Mucosa of descending colon (tissue), 3 donors: ENCODE measurements at regions not wholly inside any gene's neighbourhood (a gene's known extent, or its start where the extent isn't known, plus 50 kb on each side); places are given as distances from the start of the nearest gene placed in this dataset.

Source experiments
- ATAC-seq: fragments of 200-7000 bp; cut with Tn5 transposase; one replicate; pipeline ENCODE4 v1.9.1; 2020; ENCODE audit warnings: mild to moderate bottlenecking, moderate library complexity
- DNase-seq, 3 donors: peaks; one replicate each; pipeline ENCODE4 v3.0.0-alpha.2; 2020
- H3K36me3 ChIP-seq: fragments of 200-600 bp; one replicate; pipeline ENCODE4 v1.8.0; 2021; ENCODE audit warnings: low read depth, mild to moderate bottlenecking
- H3K4me1 ChIP-seq: fragments of 200-600 bp; one replicate; pipeline ENCODE4 v1.8.0; 2021; ENCODE audit warnings: low read depth, mild to moderate bottlenecking
- H3K4me3 ChIP-seq: fragments of 200-600 bp; one replicate; pipeline ENCODE4 v1.8.0; 2021; ENCODE audit warnings: mild to moderate bottlenecking
- H3K9me3 ChIP-seq: fragments of 200-600 bp; one replicate; pipeline ENCODE4 v1.8.0; 2021; ENCODE audit warnings: mild to moderate bottlenecking
- intact Hi-C, 2 donors: fragments of 100-400 bp; cut with DNase I in 1 of 2; cut with micrococcal nuclease in 1 of 2; formaldehyde crosslinking; loops; one replicate each; pipeline versions ENCODE4 v1.11.0 to v1.11.1; 2022; cut with DNase I, micrococcal nuclease
- TF ChIP-seq, protein P1 (sequence below): fragments of 200-600 bp; IDR thresholded peaks from one replicate; pipeline ENCODE4 v1.8.0; 2022; ENCODE audit warnings: antibody characterized with exemption, mild to moderate bottlenecking
- donor health status: DM: no; HTN: no; CAD: no; lungs with moderate emphysema.
- donor health status: DM: no; HTN: no; CAD: no.
- donor health status: DM: no; HTN: yes; CAD: no.

DNA sequence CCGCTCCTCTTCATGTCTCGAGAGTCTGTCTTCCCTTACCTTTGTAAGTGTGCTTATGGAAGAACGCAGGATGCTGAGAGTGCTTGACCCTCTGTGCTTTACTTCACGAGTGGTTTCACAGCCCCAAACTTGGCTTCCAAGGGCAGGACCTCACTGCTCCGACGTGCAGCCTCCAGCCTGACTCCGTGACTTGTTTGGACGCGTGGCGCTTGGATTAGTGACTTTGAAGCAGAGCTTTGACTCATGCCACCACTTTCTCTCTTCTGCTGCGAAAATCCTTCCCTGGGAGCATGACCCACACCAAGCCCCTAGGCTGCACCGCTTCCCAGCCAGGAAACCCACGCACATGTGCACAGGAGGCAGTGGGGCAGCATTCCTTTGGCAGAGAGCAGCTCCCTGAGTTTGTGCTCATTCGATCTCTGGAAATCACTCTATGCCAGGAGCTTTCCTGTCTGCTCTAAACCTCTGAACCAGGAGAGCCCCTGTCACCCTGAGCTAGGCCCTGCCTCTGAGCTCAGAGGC, 207.8 kb upstream of the HS6ST1 start:
- intact Hi-C loops = no loop called here

DNA sequence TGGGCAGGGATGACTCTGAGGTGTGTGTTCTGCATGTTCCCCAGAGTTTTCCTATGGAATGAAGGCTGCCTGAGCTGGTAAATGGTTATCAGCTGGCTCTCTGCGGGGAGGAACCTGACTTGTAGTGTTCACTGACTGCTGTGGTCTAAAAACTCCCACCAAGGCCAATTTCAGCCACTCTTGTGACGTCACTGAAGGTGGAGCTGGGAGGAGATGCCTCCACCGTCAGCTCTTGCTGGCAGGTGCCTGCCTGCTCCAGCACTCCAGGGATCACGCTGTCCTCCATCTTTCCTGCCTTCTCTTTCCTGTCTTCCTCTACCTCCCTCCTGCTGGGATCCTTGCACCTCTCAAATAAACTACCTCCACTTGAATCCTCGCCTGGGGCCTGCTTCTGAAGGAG, 209.5 kb upstream of the HS6ST1 start:
- intact Hi-C loops = no loop called here
- ATAC-seq = no peak
- TF ChIP-seq, protein P1, sequence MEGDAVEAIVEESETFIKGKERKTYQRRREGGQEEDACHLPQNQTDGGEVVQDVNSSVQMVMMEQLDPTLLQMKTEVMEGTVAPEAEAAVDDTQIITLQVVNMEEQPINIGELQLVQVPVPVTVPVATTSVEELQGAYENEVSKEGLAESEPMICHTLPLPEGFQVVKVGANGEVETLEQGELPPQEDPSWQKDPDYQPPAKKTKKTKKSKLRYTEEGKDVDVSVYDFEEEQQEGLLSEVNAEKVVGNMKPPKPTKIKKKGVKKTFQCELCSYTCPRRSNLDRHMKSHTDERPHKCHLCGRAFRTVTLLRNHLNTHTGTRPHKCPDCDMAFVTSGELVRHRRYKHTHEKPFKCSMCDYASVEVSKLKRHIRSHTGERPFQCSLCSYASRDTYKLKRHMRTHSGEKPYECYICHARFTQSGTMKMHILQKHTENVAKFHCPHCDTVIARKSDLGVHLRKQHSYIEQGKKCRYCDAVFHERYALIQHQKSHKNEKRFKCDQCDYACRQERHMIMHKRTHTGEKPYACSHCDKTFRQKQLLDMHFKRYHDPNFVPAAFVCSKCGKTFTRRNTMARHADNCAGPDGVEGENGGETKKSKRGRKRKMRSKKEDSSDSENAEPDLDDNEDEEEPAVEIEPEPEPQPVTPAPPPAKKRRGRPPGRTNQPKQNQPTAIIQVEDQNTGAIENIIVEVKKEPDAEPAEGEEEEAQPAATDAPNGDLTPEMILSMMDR = no peak
- no peaks in the 10 kb centered on the region for H3K9me3 ChIP-seq
- no peak for DNase-seq
- H3K4me3 ChIP-seq = no peak overlapping the region
- H3K36me3 ChIP-seq = no peaks in the 10 kb centered on the region
- no peaks in the 10 kb centered on the region for H3K4me1 ChIP-seq

More for the DNA sequence above, 207.8 kb upstream of the HS6ST1 start:
- no peak for DNase-seq
- Histone ChIP-seq H3K4me1 (no peaks in the 10 kb centered on the region), H3K4me3 (no peak overlapping the region), H3K36me3 (no peaks in the 10 kb centered on the region), H3K9me3 (no peaks in the 10 kb centered on the region)
- TF ChIP-seq, protein P1 = no peak
- ATAC-seq = no peak

DNA sequence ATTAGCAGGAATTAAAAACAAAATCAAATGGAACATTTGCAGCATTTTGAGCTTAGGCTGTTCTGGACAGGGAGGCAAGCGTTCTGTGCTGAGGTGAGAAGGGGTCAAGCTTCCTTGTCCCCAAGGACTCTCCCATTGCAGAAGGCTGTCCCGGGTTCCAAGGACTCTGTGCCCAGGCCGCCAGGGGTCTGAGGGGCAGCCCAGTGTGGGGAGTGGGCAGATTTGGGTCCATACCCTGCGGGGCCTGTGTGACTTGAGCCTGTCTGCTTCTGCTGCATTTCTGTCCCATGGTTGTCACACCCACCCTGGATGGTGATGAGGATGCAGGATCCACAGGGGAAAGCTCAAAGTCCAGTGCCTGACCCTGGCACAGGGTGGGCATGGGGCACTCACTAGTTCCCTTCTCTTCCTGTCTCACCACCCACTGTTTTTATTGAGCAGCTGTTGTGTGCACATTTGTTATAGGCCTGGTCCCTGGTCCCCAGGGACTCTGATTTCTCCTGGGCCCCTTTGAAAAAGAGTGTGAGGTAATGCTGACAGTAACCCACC, 211.4 kb upstream of the HS6ST1 start:
- H3K4me3 ChIP-seq = no peak overlapping the region
- intact Hi-C loops = no loop called here
- DNase-seq (no peak), ATAC-seq (no peak)
- H3K36me3 ChIP-seq = no peaks in the 10 kb centered on the region
- TF ChIP-seq, protein P1 = no peak
- no peaks in the 10 kb centered on the region for H3K9me3 ChIP-seq
- no peaks in the 10 kb centered on the region for H3K4me1 ChIP-seq

DNA sequence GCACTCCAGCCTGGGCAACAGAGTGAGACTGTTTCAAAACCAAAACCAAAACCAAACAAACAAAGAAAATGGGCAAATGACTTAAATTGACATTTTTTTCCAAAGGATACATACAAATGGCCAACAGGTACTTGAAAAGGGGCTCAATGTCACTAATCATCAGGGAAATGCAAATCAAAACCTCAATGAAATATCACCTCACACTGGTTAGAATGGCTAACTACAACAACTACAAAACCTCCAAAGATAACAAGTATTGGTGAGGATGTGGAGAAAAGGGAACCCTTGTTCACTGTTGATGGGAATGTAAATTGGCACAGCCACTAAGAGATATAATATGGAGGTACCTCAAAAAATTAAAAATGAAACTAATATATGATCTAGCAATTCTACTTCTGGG, 213.2 kb upstream of the HS6ST1 start:
- intact Hi-C loops = no loop called here
- no peaks in the 10 kb centered on the region for H3K9me3 ChIP-seq
- H3K4me1 ChIP-seq = no peaks in the 10 kb centered on the region
- TF ChIP-seq, protein P1 = no peak
- ATAC-seq (no peak), DNase-seq (no peak)
- H3K4me3 ChIP-seq = no peak overlapping the region
- H3K36me3 ChIP-seq = no peaks in the 10 kb centered on the region

DNA sequence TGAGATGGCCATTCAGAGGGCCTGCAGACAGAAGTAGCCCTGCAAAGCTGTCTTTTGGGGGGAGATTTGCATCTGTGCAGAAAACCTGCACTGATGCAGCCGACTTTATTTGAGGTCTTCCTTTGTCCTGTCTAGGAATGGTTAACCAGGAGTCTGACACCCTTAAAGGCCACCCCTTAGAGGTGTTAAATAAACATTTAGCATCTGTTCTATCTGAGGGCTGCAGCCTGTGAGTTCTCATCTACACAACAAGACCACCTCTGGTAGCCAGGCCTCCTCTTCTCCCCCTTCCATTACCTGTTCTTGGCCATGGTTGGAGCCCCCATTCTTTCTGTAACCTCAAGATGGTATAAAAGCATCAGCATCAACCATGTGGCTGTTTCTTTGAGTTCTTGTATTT, 214.4 kb upstream of the HS6ST1 start:
- no peaks in the 10 kb centered on the region for H3K4me1 ChIP-seq
- DNase-seq = no peak
- H3K9me3 ChIP-seq = no peaks in the 10 kb centered on the region
- intact Hi-C loops = no loop called here
- no peak for ATAC-seq
- TF ChIP-seq, protein P1 = no peak
- H3K36me3 ChIP-seq = no peaks in the 10 kb centered on the region
- no peak overlapping the region for H3K4me3 ChIP-seq
